GM12878 (cell line): ENCODE measurements at regions not wholly inside any gene's neighbourhood (a gene's known extent, or its start where the extent isn't known, plus 50 kb on each side); places are given as distances from the start of the nearest gene placed in this dataset.

Experiments
- ATAC-seq: fragments of 200-7000 bp; cut with Tn5 transposase; 3 replicates; pipeline ENCODE4 v1.9.1; 2020; ENCODE audit warnings: mild to moderate bottlenecking, moderate library complexity
- BruUV-seq: library from RNA; stranded (reverse); fragments of 400-500 nt; replicated peaks from 2 replicates; lab custom pipeline; 2021; lab: Mats Ljungman, UMichigan
- CTCF ChIA-PET: fragments of 300-600 bp; sonication (Branson Sonifier 250); formaldehyde crosslinking; extraction: SDS; loops from one replicate; lab custom pipeline; 2021; ENCODE audit warnings: inconsistent platforms; lab: Yijun Ruan, JAX
- POLR2A ChIA-PET: fragments of 350-600 bp; formaldehyde crosslinking; extraction: SDS; loops from one replicate; lab custom pipeline; 2021; ENCODE audit warnings: inconsistent platforms; lab: Charles Lee
- RAD21 ChIA-PET: fragments of 300-600 bp; sonication (Branson Sonifier 250); formaldehyde crosslinking; loops from one replicate; lab custom pipeline; 2023; ENCODE audit warnings: antibody characterized with exemption; ENCODE audit not compliant: unreplicated experiment; lab: Charles Lee
- SMC1A ChIA-PET: fragments of 300-600 bp; sonication (Branson Sonifier 250); formaldehyde crosslinking; loops from one replicate; lab custom pipeline; 2023; ENCODE audit not compliant: unreplicated experiment, uncharacterized antibody; lab: Charles Lee
- DNase-seq: peaks from one replicate; pipeline ENCODE4 v3.0.0-alpha.2; 2011; ENCODE audit warnings: low read depth, low spot score
- FAIRE-seq: peaks from 3 replicates; lab custom pipeline; 2011; peaks lifted over from hg19 to GRCh38; lab: Jason Lieb, UNC
- H2AFZ ChIP-seq: 2 replicates; pipeline ENCODE4 v1.6.0; 2011; ENCODE audit warnings: low read depth, low read length, control low read depth; ENCODE audit not compliant: control insufficient read depth
- H3K27ac ChIP-seq: 2 replicates; pipeline ENCODE4 v1.5.1; 2011; ENCODE audit warnings: control low read depth; ENCODE audit not compliant: control insufficient read depth, insufficient read depth
- H3K27me3 ChIP-seq, 2 experiments: replicated peaks in 1 of 2; 2 replicates each; pipeline versions ENCODE4 v1.6.0 to v1.6.1; 2011; ENCODE audit warnings: low read length in 1 of 2; ENCODE audit not compliant: control insufficient read depth in 2 of 2, insufficient read depth in 2 of 2
- H3K36me3 ChIP-seq, 2 experiments: 2 replicates each; pipeline ENCODE4 v1.5.1; 2011; ENCODE audit warnings: low read length in 1 of 2; ENCODE audit not compliant: control insufficient read depth in 2 of 2, insufficient read depth in 2 of 2
- H3K4me1 ChIP-seq: 2 replicates; pipeline ENCODE4 v1.6.1; 2011; ENCODE audit warnings: mild to moderate bottlenecking, low read length, moderate library complexity, mixed read lengths; ENCODE audit not compliant: control insufficient read depth, insufficient read depth
- H3K4me2 ChIP-seq: 2 replicates; pipeline ENCODE4 v1.6.0; 2011; ENCODE audit warnings: control low read depth; ENCODE audit not compliant: control insufficient read depth, insufficient read depth
- H3K4me3 ChIP-seq: fragments of 200-600 bp; sonication (generic); 2 replicates; pipeline ENCODE4 v1.5.1; 2016
- H3K79me2 ChIP-seq: 2 replicates; pipeline ENCODE4 v1.6.0; 2011; ENCODE audit warnings: low read length; ENCODE audit not compliant: control insufficient read depth, insufficient read depth
- H3K9ac ChIP-seq: 2 replicates; pipeline ENCODE4 v1.8.0; 2011; ENCODE audit warnings: low read length, control low read depth, mixed read lengths; ENCODE audit not compliant: control insufficient read depth, insufficient read depth
- H3K9me3 ChIP-seq: replicated peaks from 3 replicates; pipeline ENCODE4 v1.5.1; 2011; ENCODE audit warnings: mild to moderate bottlenecking, low read length; ENCODE audit not compliant: control insufficient read depth, insufficient read depth
- H4K20me1 ChIP-seq: 2 replicates; pipeline ENCODE4 v1.6.0; 2011; ENCODE audit not compliant: control insufficient read depth, insufficient read depth
- BACH1 ChIP-seq: fragments of 450-650 bp; IDR thresholded peaks from 2 replicates; pipeline ENCODE4 v1.6.1; 2017; ENCODE audit warnings: mild to moderate bottlenecking, borderline replicate concordance
- CHD2 ChIP-seq: IDR thresholded peaks from 2 replicates; pipeline ENCODE4 v1.6.1; 2011; ENCODE audit warnings: low read depth, low read length, improper control_type of control experiment, borderline replicate concordance
- NKRF ChIP-seq: fragments of 450-650 bp; conservative IDR thresholded peaks from 2 replicates; pipeline ENCODE4 v1.6.1; 2017; ENCODE audit warnings: mild to moderate bottlenecking, moderate library complexity
- PAX5 ChIP-seq: IDR thresholded peaks from 2 replicates; pipeline ENCODE4 v1.6.1; 2011; ENCODE audit warnings: low read depth, low read length, borderline replicate concordance
- POLR2A ChIP-seq: IDR thresholded peaks from 2 replicates; pipeline ENCODE4 v1.6.1; 2011; ENCODE audit warnings: low read depth, mild to moderate bottlenecking, low read length
- SMARCA5 ChIP-seq: fragments of 450-650 bp; IDR thresholded peaks from 2 replicates; pipeline ENCODE4 v1.6.1; 2017; ENCODE audit warnings: mild to moderate bottlenecking
- SPI1 ChIP-seq: IDR thresholded peaks from 2 replicates; pipeline ENCODE4 v1.6.1; 2011; ENCODE audit warnings: low read depth, mild to moderate bottlenecking, low read length, moderate library complexity, borderline replicate concordance; ENCODE audit not compliant: insufficient read depth
- TARDBP ChIP-seq: IDR thresholded peaks from 2 replicates; pipeline ENCODE4 v1.6.1; 2016; ENCODE audit warnings: borderline replicate concordance
- WGBS: methylation state at CpG from one replicate; pipeline ENCODE4 v1.1.6; 2016; ENCODE audit warnings: low lambda C conversion rate; ENCODE audit not compliant: insufficient replicate concordance, insufficient coverage; ENCODE audit errors: missing lambda C conversion rate; 5-methylcytosine and 5-hydroxymethylcytosine counted together
- in situ Hi-C: fragments of 300-500 bp; cut with MboI; formaldehyde crosslinking; loops from 9 replicates; pipeline ENCODE4 v1.14.3; 2018; ENCODE audit warnings: mixed read lengths
- intact Hi-C: fragments of 100-400 bp; cut with micrococcal nuclease; formaldehyde crosslinking; loops from one replicate; pipeline ENCODE4 v1.14.2; 2022; ENCODE audit not compliant: unreplicated experiment

DNA sequence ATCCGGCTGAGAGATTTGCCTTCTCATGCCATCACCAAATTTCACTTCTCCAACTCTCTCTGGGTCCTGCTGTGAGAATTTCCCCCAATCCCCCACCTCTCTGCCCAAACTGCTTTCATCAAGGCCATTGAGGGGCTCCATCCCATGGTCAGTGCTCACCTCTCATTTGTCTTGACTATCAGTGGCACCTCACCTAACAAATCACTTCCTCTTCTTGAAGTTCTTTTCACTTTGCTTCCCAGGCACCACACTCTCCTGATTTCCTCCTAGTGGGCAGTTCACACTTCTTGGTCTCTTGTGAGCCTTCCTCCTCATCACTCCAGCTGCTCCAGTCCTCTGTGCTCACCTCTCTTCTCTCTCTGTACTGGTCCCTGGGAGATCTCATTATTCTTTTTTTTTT, 169.6 kb downstream of the OPA1 start:
- no peaks in the 10 kb centered on the region for H4K20me1 ChIP-seq
- no peak overlapping the region for H3K9ac ChIP-seq
- WGBS = 70% methylated on average over 1 of the region's 1 CpG
- TF ChIP-seq CHD2 = no peak
- TF ChIP-seq PAX5 = no peak
- no peak for TF ChIP-seq POLR2A
- TF ChIP-seq SMARCA5 = no peak
- no peak for TF ChIP-seq BACH1
- no peak for TF ChIP-seq TARDBP
- no peak for TF ChIP-seq NKRF
- TF ChIP-seq SPI1 = peak; percentile 41; the same call in 1 of the 2 replicates
- BruUV-seq = no TSS peak
- H3K4me2 ChIP-seq = no peak overlapping the region
- DNase-seq = no peak
- no peak for FAIRE-seq
- intact Hi-C loops = no loop called here
- no peak overlapping the region for H2AFZ ChIP-seq
- POLR2A ChIA-PET = no interaction called here
- no peaks in the 10 kb centered on the region for H3K79me2 ChIP-seq
- no peaks in the 10 kb centered on the region; the same call in 2 of the 3 replicates for H3K9me3 ChIP-seq
- in situ Hi-C loops = no loop called here
- H3K4me1 ChIP-seq = no peaks in the 10 kb centered on the region
- RAD21 ChIA-PET = no interaction called here
- SMC1A ChIA-PET = no interaction called here
- no peak overlapping the region for H3K4me3 ChIP-seq
- no peak for ATAC-seq
- no peaks in the 10 kb centered on the region for H3K36me3 ChIP-seq
- no peaks in the 10 kb centered on the region for H3K27me3 ChIP-seq
- H3K27ac ChIP-seq = no peak overlapping the region
- CTCF ChIA-PET = no interaction called here
